SU-DHL-6 (cell line): ENCODE measurements at regions not wholly inside any gene's neighbourhood (a gene's known extent, or its start where the extent isn't known, plus 50 kb on each side); places are given as distances from the start of the nearest gene placed in this dataset.

ENCODE experiments used
- EZH2phosphoT487 ChIP-seq: fragments of 200-600 bp; sonication (generic), shearing (Covaris generic); conservative IDR thresholded peaks from 2 replicates; pipeline ENCODE4 v1.6.1; 2018; ENCODE audit warnings: mild to moderate bottlenecking, antibody characterized with exemption, low read length, moderate library complexity, mixed read lengths
- TF ChIP-seq, protein P1 (sequence below): fragments of 200-600 bp; sonication (generic); IDR thresholded peaks from one replicate; pipeline ENCODE4 v1.5.1; 2017; ENCODE audit warnings: antibody characterized with exemption, mild to moderate bottlenecking, low read length, moderate library complexity; ENCODE audit not compliant: insufficient read depth, poor library complexity, severe bottlenecking

DNA sequence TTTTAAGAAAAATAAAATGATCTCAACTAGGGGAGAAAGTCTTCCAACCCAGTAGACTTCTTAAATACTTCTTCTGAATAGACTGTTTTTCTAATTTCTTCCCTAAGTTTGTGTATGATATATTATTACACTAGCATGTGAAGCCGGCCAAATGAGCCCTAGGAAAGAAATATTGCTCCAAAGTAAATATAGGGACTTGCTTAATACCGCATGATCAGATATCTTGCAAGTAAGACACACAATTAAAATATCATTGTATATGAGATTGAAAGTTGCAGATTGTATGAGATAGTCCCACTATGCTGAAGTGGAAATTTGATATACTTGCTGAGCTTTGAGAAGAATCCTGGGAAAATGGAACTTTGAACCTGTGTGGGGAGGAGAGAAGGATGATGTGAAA lies 225.7 kb downstream of the BAMBI start:
- TF ChIP-seq, protein P1, sequence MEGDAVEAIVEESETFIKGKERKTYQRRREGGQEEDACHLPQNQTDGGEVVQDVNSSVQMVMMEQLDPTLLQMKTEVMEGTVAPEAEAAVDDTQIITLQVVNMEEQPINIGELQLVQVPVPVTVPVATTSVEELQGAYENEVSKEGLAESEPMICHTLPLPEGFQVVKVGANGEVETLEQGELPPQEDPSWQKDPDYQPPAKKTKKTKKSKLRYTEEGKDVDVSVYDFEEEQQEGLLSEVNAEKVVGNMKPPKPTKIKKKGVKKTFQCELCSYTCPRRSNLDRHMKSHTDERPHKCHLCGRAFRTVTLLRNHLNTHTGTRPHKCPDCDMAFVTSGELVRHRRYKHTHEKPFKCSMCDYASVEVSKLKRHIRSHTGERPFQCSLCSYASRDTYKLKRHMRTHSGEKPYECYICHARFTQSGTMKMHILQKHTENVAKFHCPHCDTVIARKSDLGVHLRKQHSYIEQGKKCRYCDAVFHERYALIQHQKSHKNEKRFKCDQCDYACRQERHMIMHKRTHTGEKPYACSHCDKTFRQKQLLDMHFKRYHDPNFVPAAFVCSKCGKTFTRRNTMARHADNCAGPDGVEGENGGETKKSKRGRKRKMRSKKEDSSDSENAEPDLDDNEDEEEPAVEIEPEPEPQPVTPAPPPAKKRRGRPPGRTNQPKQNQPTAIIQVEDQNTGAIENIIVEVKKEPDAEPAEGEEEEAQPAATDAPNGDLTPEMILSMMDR: no peak
- TF ChIP-seq EZH2phosphoT487: no peak
